ENCODE measurements at regions not wholly inside any gene's neighbourhood (a gene's known extent, or its start where the extent isn't known, plus 50 kb on each side); places are given as distances from the start of the nearest gene placed in this dataset.

DNA sequence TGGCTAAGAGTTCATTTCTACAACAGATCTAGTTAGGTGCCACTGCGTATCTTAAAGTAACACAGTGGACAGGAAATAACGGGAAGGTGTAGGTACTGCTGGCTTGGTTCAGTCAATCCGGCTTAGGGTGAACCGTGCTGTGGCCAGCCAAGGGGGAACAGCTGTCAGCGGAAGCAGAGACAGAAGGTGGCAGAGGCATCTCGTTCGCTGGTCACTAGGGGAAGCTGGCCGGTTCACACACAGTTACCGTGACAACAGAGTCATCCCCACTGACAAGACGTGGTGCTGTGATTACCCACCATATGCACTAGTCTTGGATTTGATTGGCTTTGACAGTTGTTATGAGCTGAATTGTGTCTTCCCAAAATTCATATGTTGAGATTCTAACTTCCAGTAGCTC is 58.8 kb upstream of the HDAC4 start:
- DNase-seq: peak; percentile 27

DNA sequence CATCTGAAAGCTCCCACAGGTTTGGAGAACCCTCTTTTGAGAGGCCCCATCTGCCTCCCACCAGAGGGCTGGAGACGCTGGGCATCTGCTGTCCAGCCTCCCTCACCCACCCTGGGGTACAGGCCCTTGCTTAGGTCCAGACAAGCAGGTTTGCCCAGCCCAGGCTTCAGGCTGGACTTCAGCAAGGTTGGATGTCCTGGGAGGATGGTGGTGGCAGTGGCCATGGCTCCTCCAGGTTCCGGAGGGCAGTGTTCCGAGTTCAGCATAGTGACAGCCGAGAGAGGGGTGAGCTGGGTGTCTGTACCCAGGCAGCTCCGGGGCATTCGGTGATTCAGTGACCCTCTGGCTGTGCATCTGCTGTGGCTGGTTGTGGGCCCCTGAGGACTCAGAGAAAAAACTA is 58.2 kb upstream of the HDAC4 start:
- DNase-seq: peak; percentile 46

DNA sequence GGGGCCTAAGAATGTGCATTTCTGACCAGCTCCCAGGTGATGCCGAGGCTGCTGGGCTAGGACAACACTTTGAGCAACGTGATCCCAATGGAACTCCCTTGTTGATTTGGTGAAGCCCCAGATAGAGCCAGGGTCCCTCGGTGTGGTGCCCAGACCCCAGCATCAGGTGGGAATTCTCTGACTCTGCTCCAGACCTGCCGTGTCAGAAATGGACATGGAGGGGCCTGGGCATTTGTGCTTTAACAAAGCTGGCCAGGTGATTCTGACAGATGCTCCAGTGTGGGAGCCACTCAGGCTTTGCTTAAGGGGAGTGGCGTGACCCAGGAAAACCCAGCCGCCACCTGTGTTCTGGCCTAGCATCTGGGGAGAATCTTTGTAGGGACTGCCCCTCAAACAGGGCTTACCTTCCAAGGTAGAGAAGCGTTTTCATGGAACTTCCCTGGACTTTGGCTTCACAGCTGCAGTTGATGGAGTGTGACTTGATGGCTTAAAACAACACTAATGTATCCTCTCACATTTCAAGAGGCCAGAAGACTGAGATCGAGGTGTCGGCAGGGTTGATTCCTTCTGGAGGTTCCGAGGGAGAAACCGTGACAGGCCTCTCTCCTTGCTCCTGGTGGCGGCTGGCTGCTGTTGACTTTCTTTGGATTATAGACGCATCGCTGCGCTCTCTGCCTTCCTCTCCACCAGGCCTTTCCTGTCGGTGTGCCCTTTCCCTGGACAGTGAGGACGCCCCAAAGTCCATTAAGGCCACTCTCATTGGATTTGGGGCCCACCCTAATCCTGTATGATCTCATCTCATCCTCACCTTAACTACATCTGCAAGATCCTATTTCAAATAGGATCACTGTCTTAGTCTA is 57.0 kb upstream of the HDAC4 start:
- DNase-seq: peak; percentile 27

DNA sequence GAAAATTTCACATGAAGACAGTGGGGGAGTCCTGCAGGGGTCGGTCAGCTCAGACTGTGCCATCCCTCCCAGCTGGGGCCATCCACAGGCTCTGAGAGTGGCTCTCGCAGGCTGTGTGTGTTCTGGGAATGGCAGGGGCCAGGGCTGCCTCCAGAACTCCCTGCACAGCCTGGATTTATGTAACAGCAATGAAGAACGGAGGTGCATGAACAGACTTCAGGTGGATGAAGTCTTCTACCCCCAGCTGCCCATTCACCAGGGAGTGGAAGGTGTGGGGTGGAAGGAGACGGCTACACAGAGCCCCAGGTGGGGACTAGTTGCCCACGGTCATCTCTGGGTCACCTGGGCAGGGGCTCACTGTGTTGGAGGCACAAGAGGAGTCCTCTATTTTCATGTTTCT is 56.1 kb upstream of the HDAC4 start:
- peak; percentile 16 for DNase-seq

DNA sequence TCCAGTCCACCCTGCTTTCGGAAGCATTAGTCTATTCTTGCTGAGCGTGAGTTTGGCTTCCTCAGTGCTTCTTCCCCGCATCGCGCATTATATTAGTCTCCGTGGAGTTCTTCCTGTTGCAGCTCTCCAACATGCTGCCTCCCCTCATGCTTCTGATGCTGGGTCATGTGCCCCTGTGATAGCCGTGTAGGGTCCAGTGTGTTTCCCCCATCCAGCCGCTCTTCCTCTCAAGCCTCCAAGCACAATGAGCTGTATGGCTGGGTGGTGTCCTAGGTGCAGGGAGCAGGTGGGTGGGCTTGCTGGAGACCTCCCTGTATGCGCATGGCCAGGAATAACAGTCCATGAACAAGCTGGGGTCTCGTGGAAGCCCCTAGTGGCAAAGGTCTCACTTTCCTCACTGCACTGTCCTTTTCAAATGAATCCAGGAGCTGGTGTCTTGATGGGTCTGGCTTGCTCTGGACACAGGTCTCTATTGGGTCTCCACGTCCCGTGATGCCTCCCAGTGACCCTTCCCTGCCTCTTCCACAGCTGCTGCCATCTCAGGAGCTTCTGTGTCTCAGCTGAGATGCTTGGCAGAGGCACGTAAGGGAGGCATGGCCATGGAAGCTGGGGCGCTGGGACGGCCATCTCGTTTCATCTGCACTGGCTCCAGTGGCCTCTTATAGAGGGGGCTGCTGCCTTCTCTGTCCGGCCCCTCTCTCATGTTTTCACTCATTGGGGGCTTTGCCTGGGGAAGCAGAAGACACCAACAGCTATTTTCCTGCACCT is 54.8 kb upstream of the HDAC4 start:
- peak; percentile 34 for DNase-seq

DNA sequence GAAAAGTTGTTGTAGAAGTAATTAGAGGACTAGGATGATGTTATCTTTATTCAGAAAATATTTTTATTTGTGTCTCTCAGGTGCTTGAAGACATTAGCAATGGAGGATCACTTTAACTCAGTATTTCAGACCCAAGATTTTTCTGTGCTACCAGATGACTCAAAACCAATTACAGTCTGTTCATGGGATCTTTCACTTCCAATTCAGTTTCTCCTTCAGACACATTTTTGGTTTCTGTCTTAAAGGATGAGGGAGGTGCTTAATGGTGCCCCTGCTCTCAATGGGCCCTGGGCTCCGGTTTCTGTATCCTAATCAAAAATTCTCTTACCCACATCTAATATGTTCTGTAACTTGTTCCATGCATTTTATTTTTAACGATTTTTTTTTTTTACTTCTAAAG is 53.7 kb upstream of the HDAC4 start:
- DNase-seq: no peak
